SJSA1 (cell line): ENCODE measurements at regions not wholly inside any gene's neighbourhood (a gene's known extent, or its start where the extent isn't known, plus 50 kb on each side); places are given as distances from the start of the nearest gene placed in this dataset.

Experiments used
- DNase-seq, 2 experiments: peaks; one replicate each; pipeline ENCODE4 v3.0.0-alpha.2; 2015 to 2020; ENCODE audit warnings: low spot score in 2 of 2, low read depth in 1 of 2
- H3K27ac ChIP-seq: fragments of 250-450 bp; sonication (Bioruptor Pico); 2 replicates; pipeline ENCODE4 v1.5.1; 2020; ENCODE audit warnings: mild to moderate bottlenecking, moderate library complexity
- H3K27me3 ChIP-seq: fragments of 250-450 bp; sonication (Bioruptor Pico); replicated peaks from 2 replicates; pipeline ENCODE4 v1.5.1; 2020; ENCODE audit warnings: mild to moderate bottlenecking, moderate library complexity
- H3K36me3 ChIP-seq: fragments of 250-450 bp; sonication (Bioruptor Pico); 2 replicates; pipeline ENCODE4 v1.5.1; 2020; ENCODE audit warnings: mild to moderate bottlenecking
- H3K4me1 ChIP-seq: fragments of 250-450 bp; sonication (Bioruptor Pico); replicated peaks from 2 replicates; pipeline ENCODE4 v1.6.1; 2021; ENCODE audit warnings: mild to moderate bottlenecking
- H3K4me3 ChIP-seq: fragments of 250-450 bp; sonication (Bioruptor Pico); 2 replicates; pipeline ENCODE4 v1.5.1; 2020; ENCODE audit warnings: mild to moderate bottlenecking
- H3K9me3 ChIP-seq: fragments of 250-450 bp; sonication (Bioruptor Pico); replicated peaks from 2 replicates; pipeline ENCODE4 v1.5.1; 2020; ENCODE audit warnings: mild to moderate bottlenecking

GRCh38 chr10:92747066-92747465, 57.3 kb downstream of the HHEX start:
- Histone ChIP-seq H3K9me3 (no peaks in the 10 kb centered on the region), H3K27me3 (no peaks in the 10 kb centered on the region), H3K36me3 (no peaks in the 10 kb centered on the region), H3K4me3 (no peak overlapping the region), H3K27ac (no peak overlapping the region), H3K4me1 (peaks cover 8% of the 10 kb centered on the region)
- no peak for DNase-seq

DNA sequence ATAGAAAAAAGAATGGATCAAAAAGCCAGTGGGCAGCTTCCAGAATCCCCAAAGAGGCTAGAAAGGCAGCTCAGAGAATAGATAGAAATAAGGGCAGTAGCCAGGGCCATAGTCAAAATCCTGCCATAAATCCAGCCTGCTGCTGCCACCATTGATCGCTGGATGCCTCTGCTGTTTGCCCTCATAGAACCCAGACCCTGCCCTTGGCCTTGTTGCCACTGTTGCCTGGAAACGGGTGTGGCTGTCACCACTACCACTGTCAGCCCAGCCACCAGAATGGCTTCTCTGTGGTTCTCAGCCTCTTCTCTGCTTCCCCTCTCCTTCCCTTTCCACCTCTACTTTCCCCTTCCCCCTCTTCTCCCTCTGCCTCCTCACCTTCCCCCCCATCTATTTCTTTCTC, 57.8 kb downstream of the HHEX start:
- Histone ChIP-seq H3K4me1 (peaks cover 8% of the 10 kb centered on the region), H3K9me3 (no peaks in the 10 kb centered on the region), H3K36me3 (no peaks in the 10 kb centered on the region), H3K4me3 (no peak overlapping the region), H3K27me3 (no peaks in the 10 kb centered on the region), H3K27ac (no peak overlapping the region)
- DNase-seq: no peak

DNA sequence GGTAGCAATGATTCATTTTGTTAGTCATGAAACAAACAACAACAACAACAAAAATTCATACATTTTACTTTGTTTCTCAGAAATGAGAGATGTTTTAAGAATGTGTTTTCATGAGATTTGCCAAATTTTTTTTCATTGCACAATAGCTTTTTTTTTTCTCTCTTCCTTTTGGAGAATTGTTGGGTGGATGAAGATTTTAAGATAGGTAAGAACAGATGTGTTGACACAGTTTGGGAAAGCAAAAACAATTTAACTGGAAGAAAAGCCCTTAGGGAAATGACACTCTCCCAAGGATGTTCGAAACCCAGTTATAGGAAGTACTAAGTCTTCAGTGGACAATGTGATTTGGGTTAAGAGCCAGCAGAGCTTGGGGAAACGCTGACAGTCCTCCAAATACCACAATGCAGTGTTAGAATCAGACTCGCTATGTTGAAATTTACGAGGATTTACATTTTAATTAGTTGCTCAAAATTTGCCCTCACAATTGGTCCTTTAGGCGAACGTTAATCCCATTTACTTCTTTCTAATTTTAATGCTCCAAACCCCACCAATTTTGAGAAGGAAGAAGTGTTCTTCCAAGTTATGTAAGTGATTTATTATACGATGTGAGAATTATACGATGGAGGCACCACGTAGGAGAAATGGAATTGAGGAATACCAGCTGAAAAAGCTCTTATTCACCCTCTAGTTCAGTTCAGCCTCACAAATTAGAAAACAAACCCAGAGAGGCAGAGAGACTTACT, 61.2 kb downstream of the HHEX start:
- no peak for DNase-seq
- H3K4me3 ChIP-seq: no peak overlapping the region
- H3K9me3 ChIP-seq: no peaks in the 10 kb centered on the region
- H3K36me3 ChIP-seq: no peaks in the 10 kb centered on the region
- peaks cover 8% of the 10 kb centered on the region for H3K4me1 ChIP-seq
- H3K27ac ChIP-seq: no peak overlapping the region
- no peaks in the 10 kb centered on the region for H3K27me3 ChIP-seq

GRCh38 chr10:92751534-92751811, 61.7 kb downstream of the HHEX start:
- H3K27ac ChIP-seq: no peak overlapping the region
- DNase-seq: no peak
- no peaks in the 10 kb centered on the region for H3K9me3 ChIP-seq
- H3K4me3 ChIP-seq: no peak overlapping the region
- no peaks in the 10 kb centered on the region for H3K27me3 ChIP-seq
- no peaks in the 10 kb centered on the region for H3K36me3 ChIP-seq
- H3K4me1 ChIP-seq: peaks cover 12% of the 10 kb centered on the region

- Histone ChIP-seq H3K27ac (no peak overlapping the region), H3K4me1 (peaks cover 15% of the 10 kb centered on the region), H3K36me3 (no peaks in the 10 kb centered on the region), H3K27me3 (no peaks in the 10 kb centered on the region), H3K9me3 (no peaks in the 10 kb centered on the region), H3K4me3 (no peak overlapping the region)
- no peak for DNase-seq
Observed at GRCh38 chr10:92751827-92752226, 62.1 kb downstream of the HHEX start.

GRCh38 chr10:92753865-92754264, 64.1 kb downstream of the HHEX start:
- no peak for DNase-seq
- no peak overlapping the region for H3K27ac ChIP-seq
- no peaks in the 10 kb centered on the region for H3K9me3 ChIP-seq
- H3K36me3 ChIP-seq: no peaks in the 10 kb centered on the region
- peaks cover 22% of the 10 kb centered on the region for H3K4me1 ChIP-seq
- no peaks in the 10 kb centered on the region for H3K27me3 ChIP-seq
- H3K4me3 ChIP-seq: no peak overlapping the region

DNA sequence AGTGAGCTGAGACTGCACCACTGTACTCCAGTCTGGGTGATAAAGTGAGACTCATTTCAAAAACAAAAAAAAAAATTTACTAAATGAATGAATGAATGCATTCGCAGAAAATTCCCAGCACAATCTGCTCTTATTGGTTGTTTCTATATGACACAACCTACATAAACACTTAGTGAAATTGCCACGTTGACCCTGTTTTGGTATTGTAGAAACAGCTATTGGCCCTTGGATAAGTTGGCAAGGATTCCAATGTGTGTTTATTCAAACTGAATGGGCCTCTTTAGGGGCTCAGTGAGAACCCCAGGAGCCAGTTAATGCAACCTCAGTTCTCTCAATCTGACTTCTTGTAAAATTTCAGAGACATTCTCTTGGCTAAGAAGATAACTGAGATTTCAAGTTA, 66.0 kb downstream of the HHEX start:
- no peak for DNase-seq
- Histone ChIP-seq H3K9me3 (no peaks in the 10 kb centered on the region), H3K36me3 (no peaks in the 10 kb centered on the region), H3K27ac (no peak overlapping the region), H3K4me3 (no peak overlapping the region), H3K4me1 (peaks cover 32% of the 10 kb centered on the region), H3K27me3 (no peaks in the 10 kb centered on the region)

GRCh38 chr10:92756201-92757065, 66.7 kb downstream of the HHEX start:
- Histone ChIP-seq H3K27ac (peak overlapping the region; percentile 29; the same call in 1 of the 2 replicates), H3K4me1 (peaks cover 33% of the 10 kb centered on the region), H3K27me3 (no peaks in the 10 kb centered on the region), H3K4me3 (no peak overlapping the region), H3K36me3 (no peaks in the 10 kb centered on the region), H3K9me3 (no peaks in the 10 kb centered on the region)
- DNase-seq: no peak

- peak; percentile 54 to 76 for DNase-seq
- no peaks in the 10 kb centered on the region for H3K27me3 ChIP-seq
- peak overlapping the region; percentile 29; the same call in 1 of the 2 replicates for H3K27ac ChIP-seq
- no peaks in the 10 kb centered on the region for H3K9me3 ChIP-seq
- H3K4me1 ChIP-seq: peaks cover 39% of the 10 kb centered on the region
- H3K4me3 ChIP-seq: no peak overlapping the region
- no peaks in the 10 kb centered on the region for H3K36me3 ChIP-seq
Observed at GRCh38 chr10:92757066-92757710, 67.4 kb downstream of the HHEX start.

GRCh38 chr10:92757711-92758104, 68.0 kb downstream of the HHEX start:
- DNase-seq: no peak
- Histone ChIP-seq H3K27ac (no peak overlapping the region), H3K27me3 (no peaks in the 10 kb centered on the region), H3K4me3 (no peak overlapping the region), H3K36me3 (no peaks in the 10 kb centered on the region), H3K9me3 (no peaks in the 10 kb centered on the region), H3K4me1 (peaks cover 39% of the 10 kb centered on the region)

GRCh38 chr10:92758594-92758993, 68.8 kb downstream of the HHEX start:
- Histone ChIP-seq H3K27ac (no peak overlapping the region), H3K27me3 (no peaks in the 10 kb centered on the region), H3K36me3 (no peaks in the 10 kb centered on the region), H3K4me3 (no peak overlapping the region), H3K9me3 (no peaks in the 10 kb centered on the region), H3K4me1 (peaks cover 39% of the 10 kb centered on the region)
- no peak for DNase-seq

- Histone ChIP-seq H3K36me3 (no peaks in the 10 kb centered on the region), H3K4me3 (no peak overlapping the region; the same call in 1 of the 2 replicates), H3K9me3 (no peaks in the 10 kb centered on the region), H3K27me3 (no peaks in the 10 kb centered on the region), H3K27ac (peak overlapping the region; percentile 96), H3K4me1 (peaks cover 39% of the 10 kb centered on the region)
- DNase-seq: peak; percentile 49 to 90
Observed at GRCh38 chr10:92760609-92761008, 70.9 kb downstream of the HHEX start.

DNA sequence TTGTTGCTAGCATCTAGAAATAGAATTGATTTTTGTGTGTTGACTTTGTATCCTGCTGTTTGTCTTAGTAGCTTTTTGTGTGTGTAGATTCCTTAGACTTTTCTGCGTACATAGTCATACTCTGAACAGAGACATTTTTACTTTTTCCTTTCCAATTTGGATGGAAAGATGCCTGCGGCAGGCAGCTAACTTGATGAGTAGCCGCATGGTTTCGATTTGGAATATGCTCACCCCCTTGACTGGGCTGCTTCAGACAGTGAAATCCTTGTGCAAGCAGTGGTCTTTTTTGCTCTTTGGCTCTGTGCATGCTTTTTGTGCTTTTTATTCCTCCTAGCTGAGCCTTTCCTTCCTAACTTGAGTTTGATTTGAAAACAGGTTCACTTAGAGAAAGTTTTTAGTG, 71.8 kb downstream of the HHEX start:
- Histone ChIP-seq H3K4me1 (peaks cover 34% of the 10 kb centered on the region), H3K27me3 (no peaks in the 10 kb centered on the region), H3K9me3 (no peaks in the 10 kb centered on the region), H3K27ac (peak overlapping the region; percentile 96), H3K36me3 (no peaks in the 10 kb centered on the region), H3K4me3 (peak overlapping the region; percentile 25)
- peak in 1 of 2 experiments; percentile 64 for DNase-seq

GRCh38 chr10:92763634-92764155, 73.9 kb downstream of the HHEX start:
- no peaks in the 10 kb centered on the region for H3K36me3 ChIP-seq
- DNase-seq: no peak
- peaks cover 24% of the 10 kb centered on the region for H3K4me1 ChIP-seq
- no peak overlapping the region for H3K4me3 ChIP-seq
- H3K27ac ChIP-seq: no peak overlapping the region
- no peaks in the 10 kb centered on the region for H3K27me3 ChIP-seq
- no peaks in the 10 kb centered on the region for H3K9me3 ChIP-seq
